GM21367 (cell line): ENCODE measurements at regions not wholly inside any gene's neighbourhood (a gene's known extent, or its start where the extent isn't known, plus 50 kb on each side); places are given as distances from the start of the nearest gene placed in this dataset.

ENCODE experiments used
- ATAC-seq: cut with Tn5 transposase; IDR thresholded peaks from one replicate; pipeline ENCODE4 v1.9.1; 2021; ENCODE audit not compliant: unreplicated experiment

DNA sequence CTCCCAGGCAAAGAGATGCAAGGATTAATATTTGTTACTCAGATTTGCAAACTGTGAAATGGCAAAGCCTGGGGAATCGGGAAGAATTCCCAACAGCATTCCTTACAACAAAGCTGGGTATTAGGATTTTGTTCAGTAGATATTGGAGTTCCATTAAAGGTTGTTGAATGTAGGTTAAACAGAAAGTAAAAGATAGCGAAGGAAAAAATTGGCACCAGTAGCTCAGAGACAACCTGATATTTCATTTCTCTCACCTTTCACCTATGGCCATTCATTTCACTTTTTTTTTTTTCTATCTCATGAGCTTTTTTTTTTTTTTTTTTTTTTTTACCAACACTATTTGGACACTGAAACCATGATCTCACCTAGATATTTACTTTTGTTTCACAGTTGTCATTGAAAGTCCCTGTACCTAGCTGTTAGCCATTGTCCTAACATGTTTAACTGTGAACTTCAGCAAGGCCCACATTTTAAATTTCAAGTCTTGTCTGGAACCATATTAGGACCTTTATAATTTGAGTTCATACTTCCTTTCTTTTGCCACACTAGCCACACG lies 552.5 kb downstream of the HAO1 start:
- ATAC-seq: no peak

DNA sequence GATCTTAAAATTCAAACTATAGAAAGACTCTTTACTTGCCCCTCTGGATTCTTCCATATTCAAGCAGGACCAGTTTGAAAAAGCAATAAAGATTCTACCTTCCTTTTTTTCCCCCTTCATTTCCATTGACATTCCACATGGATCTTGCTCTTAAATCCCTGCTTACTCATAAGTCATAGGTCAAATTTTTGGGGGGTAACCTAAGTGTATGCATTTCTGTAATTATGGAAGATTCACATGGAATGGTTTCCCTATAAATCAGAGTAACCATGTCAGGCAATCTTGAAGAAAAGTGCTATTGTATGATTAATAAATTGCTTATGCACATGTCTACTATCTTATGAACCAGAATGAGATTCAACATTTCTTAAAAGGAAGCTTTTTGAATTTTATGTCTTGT lies 551.0 kb downstream of the HAO1 start:
- no peak for ATAC-seq

DNA sequence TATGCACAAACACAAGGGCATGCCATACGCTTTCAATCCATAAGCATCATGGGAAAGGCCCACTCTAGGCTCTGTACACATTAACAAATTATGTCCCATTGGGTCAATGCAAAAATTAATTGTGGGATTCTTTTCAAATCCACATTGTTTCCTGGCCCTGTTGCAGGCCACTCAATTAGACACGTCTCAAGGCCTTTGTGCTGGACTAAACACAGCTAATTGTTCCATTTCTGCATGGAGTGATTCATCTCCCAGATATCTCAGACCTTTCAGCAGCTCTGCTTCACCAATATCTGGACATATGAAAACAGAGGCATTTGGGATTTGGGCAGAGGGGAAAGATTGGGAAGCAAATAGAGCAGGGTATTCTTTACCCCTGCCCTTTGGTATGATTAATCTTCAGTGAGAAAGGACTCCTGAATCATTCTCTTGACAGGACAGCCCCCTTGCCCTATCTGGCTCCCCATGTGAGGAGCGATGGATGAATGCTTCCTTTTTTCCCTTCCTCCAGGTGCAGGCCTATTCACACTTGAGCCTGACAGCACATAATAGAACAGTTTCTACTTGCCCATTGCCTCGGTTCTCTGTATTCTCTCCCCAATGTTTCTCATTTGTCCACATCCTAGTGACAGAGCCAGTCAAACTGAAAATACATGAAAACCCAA lies 547.6 kb downstream of the HAO1 start:
- ATAC-seq: no peak

DNA sequence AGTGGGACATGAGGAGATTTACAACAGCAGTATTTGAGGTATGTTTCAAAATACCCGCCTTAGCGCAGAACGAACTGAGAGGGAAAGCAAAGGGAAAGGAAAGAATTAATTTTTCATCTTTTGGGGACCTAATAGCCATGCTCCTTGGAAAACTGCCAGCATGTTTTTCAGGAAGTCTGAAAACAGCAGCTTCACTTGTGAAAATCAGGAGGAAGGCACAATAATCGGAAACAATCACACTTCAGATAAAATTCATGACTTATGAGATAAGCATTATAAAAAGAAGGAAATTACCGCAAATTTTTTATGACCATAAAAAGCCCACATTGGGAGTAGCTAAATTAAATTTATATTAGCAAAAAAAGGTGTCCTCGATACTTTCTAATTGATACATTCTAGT lies 541.1 kb downstream of the HAO1 start:
- ATAC-seq: no peak

DNA sequence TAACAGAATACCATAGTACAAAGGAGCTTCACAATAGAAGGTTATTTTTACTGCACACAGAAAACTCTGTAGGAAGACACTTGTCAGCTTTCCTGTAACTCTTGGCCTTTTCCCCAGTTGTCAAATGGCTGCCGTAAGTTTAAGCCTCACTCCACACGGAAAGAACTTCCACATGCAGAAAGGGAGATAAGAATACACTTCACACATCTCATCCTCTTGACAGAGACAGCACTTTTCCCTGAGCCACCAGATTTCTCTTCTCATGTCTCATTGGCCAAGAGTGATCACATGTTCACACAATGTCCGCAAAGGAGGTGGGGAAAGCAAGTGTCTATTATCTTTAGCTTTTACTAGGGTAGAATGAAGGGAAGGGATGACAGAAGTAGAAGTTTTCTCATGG lies 540.7 kb downstream of the HAO1 start:
- ATAC-seq: no peak

DNA sequence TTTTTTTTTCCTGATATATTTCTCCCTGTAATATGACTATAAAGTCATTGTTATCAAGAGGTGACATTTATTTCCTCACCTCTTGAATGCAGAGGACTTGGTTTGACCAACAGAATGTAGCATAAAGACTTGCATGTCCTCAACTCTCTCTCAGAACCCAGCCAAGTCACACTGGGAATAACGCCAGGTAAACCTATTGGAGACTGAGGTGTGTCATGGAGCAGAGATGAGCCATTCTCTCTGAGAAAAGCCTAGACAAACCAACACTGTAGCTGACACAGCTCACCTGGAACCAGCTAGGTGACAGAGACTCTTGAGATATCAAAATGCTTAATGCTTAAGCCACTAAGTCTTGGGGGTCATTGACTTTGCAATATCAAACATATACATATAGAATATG lies 533.6 kb downstream of the HAO1 start:
- ATAC-seq: no peak

DNA sequence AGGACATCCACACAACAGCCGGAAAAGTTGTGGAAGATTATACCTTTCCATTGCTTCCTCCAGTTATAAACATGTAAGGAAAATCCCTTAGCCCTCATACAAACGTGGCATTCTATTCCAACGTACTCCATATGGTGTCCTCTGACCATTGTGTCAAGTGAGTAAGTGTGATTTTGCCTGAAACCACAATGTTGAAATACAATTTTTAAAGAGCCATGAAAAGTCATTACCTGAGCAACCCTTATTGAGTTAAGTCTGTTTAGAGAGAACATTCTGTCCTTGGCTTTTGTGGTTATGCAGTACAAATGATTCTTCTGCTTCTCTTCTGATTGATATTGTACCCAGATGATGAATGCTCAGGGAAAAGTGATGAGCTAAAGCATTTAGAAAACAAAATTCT lies 530.1 kb downstream of the HAO1 start:
- ATAC-seq: no peak

DNA sequence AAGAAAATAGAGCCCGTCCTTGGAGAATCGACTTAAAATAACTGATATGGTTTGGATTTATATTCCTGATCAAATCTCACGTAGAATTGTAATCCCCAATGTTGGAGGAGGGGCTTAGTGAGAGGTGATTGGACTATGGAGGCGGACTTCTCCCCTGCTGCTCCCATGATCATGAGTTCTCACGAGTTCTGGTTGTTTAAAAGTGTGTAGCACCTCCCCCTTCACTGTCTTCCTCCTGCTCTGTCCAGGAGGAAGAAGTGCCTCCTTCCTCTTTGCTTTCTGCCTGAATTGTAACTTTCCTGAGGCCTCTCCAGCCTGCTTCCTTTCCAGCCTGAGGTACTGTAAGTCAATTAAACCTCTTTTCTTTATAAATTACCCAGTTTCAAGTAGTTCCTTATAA lies 529.2 kb downstream of the HAO1 start:
- no peak for ATAC-seq

DNA sequence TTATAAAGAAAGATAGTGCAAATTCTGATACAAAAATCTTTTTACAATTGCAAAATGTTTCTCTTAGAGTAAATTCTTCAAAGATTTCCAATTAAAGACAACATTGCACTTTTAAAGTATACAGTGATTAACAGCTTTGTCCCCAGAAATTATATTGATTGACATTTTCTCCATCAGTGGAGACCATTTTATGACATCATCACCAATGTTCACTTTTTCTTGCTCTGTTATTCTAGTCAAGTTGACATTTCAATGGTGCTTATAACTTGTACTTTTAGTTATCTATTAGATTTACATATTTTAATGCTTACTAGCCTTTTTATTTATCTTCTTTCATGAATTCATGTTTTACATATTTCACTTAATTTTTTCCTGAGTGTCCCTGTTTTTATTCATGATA lies 524.8 kb downstream of the HAO1 start:
- no peak for ATAC-seq

DNA sequence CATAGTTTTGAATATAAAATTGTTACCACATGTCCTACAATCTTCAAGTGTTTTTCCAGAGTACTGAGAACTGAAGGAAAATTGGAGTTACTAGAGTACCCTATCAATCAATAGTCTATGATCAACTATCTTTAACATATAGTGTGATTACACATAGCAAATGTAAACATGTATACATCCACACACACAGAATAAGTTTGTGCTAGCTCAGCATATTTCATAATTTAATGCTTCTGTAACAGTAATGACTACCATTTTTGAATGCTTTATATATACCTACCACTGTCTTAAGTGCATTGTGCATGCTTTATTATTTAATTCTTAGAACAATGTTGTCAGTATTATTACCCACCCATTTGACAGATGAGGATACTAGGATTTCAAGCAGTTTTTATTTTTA lies 523.9 kb downstream of the HAO1 start:
- ATAC-seq: no peak

DNA sequence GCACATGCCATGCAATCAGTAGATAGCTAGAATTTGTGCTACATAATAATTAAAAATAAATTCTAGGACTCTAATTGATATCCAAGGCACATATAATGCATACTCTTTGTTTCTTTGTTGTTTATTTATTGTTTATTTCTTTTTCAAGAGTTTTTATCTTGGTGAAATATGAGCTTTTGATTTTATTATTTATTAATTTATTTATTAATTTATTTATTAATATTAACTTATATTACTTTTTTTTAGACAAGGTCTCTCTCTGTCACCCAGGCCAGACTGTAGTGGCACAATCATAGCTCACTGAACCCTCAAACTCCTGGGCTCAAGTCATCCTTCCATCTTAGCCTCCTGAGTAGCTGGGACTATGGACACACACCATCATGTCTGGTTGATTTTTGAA lies 519.9 kb downstream of the HAO1 start:
- no peak for ATAC-seq

DNA sequence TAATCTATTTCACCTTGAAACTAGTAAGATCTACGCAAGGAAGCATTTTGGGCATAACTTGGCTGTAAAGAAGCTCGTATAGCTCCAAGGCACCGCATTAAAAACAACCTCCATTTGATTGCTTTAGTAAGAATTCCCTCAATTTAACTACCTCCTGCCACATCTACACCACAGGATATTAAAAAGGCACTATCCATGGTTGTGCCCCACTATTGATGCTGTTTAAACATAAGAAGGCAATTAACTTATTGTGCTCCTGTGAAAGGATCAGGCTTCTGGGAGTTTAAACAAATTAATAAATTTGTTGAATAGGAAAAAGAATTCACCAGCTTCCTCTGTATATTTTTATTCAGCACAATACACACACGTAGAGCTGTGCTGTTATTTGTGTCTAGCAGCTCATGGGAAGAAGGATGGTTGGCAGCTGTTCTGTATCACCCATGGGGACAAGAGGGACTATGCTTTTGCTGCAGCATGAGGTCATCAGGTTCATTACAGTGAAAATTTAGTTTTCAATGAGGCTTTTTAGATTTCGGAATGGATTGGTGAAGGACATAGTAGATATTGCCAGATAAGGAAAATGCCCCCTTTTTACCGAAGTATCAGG lies 513.3 kb downstream of the HAO1 start:
- ATAC-seq: no peak

DNA sequence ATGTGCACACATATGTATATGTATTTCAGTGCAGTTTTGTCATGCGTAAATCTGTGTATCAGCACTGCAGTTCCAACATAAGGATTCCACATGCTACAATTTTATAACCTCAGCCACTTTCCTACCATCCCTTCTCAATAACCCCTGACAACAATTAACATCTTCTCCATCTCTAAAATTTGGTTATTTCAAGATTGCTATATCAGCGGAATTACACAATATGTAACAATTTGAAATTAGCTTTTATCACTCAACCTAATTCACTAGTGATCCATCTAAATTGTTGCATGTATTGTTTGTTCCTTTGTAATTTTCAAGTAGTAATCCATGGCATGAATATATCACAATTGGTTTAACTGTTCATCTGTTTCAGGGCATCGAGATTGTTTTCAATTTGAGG lies 511.3 kb downstream of the HAO1 start:
- ATAC-seq: no peak

DNA sequence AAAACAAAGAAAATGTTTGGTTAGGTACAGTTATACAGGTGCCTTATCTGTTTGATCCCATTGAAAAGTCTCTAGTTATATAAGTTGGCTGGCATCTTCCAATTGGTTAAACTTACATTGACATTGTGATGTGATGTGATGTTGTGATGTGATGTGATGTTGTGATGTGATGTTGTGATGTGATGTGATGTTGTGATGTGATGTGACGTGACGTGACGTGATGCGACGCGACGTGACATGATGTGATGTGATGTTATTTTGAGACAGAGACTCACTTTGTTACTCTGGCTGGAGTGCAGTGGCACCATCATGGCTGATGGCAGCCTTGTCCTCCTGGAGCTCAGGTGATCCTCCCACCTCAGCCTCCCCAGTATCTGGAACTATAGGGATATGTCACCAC lies 507.6 kb downstream of the HAO1 start:
- no peak for ATAC-seq

DNA sequence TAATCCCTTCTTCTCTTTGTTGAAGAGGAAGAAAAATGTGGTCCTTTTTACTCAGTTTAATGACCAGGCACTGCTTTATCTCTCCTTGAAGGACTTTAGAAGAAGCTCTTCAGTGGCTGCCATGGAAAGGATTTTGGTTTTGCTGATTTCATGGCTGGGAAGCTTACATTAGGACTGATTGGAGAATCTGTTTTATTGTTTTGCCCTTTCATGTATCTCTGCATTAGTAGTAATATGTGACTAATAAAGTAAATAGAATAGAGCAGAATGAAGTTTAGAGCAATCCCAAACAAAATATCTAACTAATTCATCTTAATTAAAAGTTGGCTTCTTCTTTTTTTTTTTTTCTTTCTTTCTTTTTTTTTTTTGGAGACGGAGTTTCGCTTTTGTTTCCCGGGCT lies 502.9 kb downstream of the HAO1 start:
- no peak for ATAC-seq

DNA sequence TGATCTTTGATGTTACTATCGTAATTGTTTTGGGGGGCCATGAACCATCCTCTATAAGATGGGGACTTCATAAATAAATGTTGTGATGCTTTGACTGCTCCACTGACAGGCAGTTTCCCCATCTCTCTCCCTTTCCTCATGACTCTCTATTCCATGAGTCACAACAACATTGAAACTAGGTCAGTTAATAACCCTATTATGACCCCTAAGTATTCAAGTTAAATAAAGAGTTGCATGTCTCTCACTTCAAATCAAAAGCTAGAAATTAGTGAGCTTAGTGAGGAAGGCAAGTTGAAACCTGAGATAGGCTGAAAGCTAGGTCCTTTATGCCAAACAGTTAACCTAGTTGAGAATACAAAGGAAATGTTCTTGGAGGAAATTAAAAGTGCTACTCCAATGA lies 491.0 kb downstream of the HAO1 start:
- no peak for ATAC-seq

DNA sequence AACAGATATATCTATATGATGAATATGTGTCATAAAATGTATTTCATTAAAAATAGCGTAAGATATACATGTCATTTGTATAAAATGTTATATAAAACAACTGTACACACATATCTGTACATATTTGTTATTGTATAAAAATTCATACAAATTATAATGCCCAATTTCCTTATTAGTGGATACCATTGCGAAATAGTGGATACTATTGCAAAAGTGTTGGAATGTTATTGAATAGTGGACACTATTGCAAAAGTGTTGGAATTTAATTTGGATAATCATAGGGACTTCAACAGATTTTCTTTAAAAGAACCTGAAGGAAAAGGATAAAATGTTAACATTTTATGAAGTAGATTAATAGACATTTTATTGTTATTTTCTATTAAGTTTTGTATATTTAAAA lies 487.4 kb downstream of the HAO1 start:
- no peak for ATAC-seq

DNA sequence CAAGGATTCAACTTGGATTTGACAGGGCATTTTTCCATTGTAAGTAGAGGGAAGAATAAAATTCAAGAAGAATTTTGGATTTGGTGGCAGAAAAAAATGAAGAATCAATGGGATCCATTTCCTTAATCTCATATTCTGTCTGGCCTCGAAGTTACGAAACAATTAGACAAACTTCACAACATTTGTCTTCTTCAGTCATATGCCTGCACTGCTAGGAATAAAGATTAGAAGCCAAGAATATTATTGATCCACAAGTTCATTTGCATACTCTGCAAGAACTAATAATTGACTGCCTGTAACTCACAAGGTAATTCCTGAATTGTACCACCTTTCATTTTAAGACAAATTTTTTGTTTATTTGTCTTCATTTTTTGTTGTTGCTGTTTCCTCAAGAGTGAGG lies 486.2 kb downstream of the HAO1 start:
- no peak for ATAC-seq

DNA sequence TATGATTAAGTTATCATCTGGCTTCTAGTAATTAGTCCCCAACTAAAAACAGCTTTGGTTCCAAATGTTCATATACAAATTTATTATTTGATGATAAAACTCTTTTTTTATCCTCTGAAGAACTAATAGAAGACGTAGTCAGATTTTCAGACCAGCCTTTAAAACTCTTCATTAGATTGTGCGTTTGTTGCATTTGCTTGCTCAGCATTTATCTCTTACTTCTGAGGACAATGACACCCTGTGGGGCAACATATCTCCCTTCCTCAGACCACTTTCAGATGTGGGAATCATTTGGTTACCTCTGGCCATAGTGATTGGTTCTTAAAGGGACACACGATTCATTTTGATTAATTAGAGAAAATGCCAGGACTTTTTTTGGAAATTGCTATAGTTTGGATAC lies 481.8 kb downstream of the HAO1 start:
- no peak for ATAC-seq

DNA sequence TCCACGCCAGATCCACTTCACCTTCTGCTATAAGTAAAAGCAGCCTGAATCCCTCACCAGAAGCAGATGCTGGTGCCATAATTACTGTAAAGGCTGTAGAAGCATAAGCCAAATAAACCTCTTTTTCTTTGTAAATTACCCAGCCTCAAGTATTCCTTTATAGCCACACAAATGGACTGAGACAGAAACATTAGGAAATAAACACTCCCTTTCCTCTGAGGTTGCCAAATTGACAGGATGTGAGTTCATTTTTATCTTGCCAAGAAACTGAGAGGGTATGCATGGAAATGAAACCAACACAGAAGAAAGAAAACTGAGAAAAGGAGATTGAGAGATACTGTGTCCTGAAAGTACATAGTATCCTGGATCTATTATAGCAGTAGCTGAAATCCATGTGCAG lies 481.2 kb downstream of the HAO1 start:
- ATAC-seq: no peak

DNA sequence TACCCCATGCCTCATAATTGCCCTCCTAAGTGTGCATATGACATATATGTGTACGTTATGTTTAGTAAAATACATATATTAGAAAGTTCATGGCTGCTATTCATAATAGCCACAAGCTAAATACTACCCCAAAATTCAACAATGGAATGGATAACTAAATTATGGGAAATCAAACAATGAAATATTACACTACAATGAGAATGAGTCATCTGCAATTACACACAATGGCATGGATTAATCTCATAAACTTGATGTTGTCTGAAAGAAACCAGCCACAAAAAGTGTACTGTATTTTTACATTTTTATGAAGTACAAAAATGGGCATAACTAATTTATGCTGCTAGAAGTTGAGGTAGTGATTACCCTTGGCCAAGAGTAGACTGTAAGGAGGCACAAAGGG lies 477.0 kb downstream of the HAO1 start:
- ATAC-seq: no peak

DNA sequence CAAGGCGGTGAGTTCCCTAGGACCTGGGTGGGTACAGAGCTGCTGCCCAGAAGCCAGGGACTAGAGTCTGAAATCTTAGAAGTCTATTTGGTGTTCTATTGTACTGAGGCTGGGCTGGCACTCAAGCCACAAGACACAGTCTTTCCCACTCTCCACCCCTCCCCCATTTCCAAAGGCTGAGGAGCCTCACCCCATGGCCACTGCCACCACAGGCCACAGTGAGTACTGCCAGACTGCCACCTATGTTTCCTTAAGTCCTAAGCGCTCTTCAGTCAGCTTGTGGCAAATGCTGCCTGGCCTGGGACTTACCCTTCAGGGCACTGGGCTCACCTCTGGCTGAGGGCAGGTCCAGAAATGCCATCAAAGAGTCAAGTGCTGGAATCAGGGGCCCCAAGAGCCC lies 469.3 kb downstream of the HAO1 start:
- no peak for ATAC-seq

DNA sequence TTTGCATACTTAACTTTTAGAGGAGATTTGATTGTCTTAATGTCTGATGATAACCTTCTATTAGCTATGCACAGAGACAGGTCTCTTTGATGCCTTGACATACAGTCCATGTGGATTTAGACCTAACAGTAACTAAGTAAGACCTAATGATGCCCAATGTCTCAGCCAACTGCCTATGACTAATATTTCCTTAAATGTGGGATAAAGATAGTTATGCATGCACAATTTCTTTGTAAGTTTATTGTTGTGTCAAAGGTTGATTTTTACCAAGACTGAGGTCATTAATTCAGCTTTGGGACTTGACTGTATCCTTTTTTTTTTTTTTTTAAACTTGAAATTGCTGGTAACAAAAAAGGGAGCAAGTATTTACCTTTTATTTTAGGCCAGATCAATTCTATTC lies 450.0 kb downstream of the HAO1 start:
- no peak for ATAC-seq
